RWPE1 (cell line): ENCODE measurements at regions not wholly inside any gene's neighbourhood (a gene's known extent, or its start where the extent isn't known, plus 50 kb on each side); places are given as distances from the start of the nearest gene placed in this dataset.

Experiments
- CTCF ChIA-PET: fragments of 350-600 bp; sonication (Branson Sonifier 250); formaldehyde crosslinking; extraction: SDS; loops from one replicate; lab custom pipeline; 2021; lab: Yijun Ruan, JAX
- POLR2A ChIA-PET: fragments of 400-600 bp; formaldehyde crosslinking; extraction: SDS; loops from one replicate; lab custom pipeline; 2020; ENCODE audit warnings: antibody characterized with exemption; ENCODE audit not compliant: low non-redundant PET; lab: Yijun Ruan, JAX
- DNase-seq: peaks from one replicate; pipeline ENCODE4 v3.0.0; 2012; ENCODE audit warnings: low spot score
- H3K27ac ChIP-seq: fragments of 450-650 bp; 2 replicates; pipeline ENCODE4 v1.5.1; 2017
- CTCF ChIP-seq: fragments of 450-650 bp; conservative IDR thresholded peaks from 2 replicates; pipeline ENCODE4 v1.5.1; 2017; ENCODE audit warnings: low read depth, mild to moderate bottlenecking

- POLR2A ChIA-PET, result no interaction called here
- no peak for DNase-seq
- CTCF ChIA-PET, result no interaction called here
- no peak overlapping the region for H3K27ac ChIP-seq
- no peak for TF ChIP-seq CTCF
Measured at GRCh38 chr7:35498416-35498815, 196.5 kb downstream of the HERPUD2 start.

DNA sequence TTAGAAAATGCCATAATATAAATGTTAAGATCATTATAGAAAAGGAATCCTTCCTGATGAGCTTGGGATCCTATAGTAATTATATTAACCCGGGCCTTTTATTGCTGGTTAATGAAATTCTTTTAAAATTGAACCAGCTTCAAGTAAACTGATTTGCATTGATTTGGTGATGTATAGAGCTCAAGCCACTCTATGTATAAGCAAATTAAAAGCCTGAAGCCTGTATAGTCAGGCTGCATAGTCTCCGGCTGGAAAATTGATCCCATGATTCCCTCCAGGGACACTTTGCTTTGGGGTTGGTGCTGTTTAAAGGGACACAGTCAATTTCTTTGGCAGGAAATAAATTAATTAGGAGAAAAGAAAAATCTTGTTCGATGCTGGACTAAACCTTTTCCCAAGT lies 199.1 kb downstream of the HERPUD2 start:
- POLR2A ChIA-PET, result no interaction called here
- DNase-seq, result no peak
- no peak overlapping the region for H3K27ac ChIP-seq
- CTCF ChIA-PET, result no interaction called here
- no peak for TF ChIP-seq CTCF

GRCh38 chr7:35495377-35495776 lies 199.6 kb downstream of the HERPUD2 start:
- no peak overlapping the region for H3K27ac ChIP-seq
- no peak for DNase-seq
- ChIA-PET CTCF (no interaction called here), POLR2A (no interaction called here)
- no peak for TF ChIP-seq CTCF

GRCh38 chr7:35494407-35494806 lies 200.5 kb downstream of the HERPUD2 start:
- H3K27ac ChIP-seq, result no peak overlapping the region
- TF ChIP-seq CTCF, result no peak
- DNase-seq, result no peak
- ChIA-PET POLR2A (no interaction called here), CTCF (no interaction called here)

GRCh38 chr7:35492451-35493175 lies 202.3 kb downstream of the HERPUD2 start:
- no peak for DNase-seq
- no peak for TF ChIP-seq CTCF
- H3K27ac ChIP-seq, result no peak overlapping the region
- ChIA-PET POLR2A (no interaction called here), CTCF (interaction anchor here (0.6 kb wide), 1 partner anchor 729 kb away, joined by 3 read pairs; no protein-coding TSS in a partner anchor)

- no peak overlapping the region for H3K27ac ChIP-seq
- ChIA-PET CTCF (no interaction called here), POLR2A (no interaction called here)
- no peak for TF ChIP-seq CTCF
- no peak for DNase-seq
Measured at GRCh38 chr7:35491233-35491632, 203.7 kb downstream of the HERPUD2 start.
